ENCODE measurements at regions not wholly inside any gene's neighbourhood (a gene's known extent, or its start where the extent isn't known, plus 50 kb on each side); places are given as distances from the start of the nearest gene placed in this dataset.

GRCh38 chr6:130671577-130671976 is 155.6 kb upstream of the SMLR1 start:
- Histone ChIP-seq H3K9ac (ENCODE audit: low read length) (no peak overlapping the region), H3K4me3 (ENCODE audit: low read depth, low read length) (no peak overlapping the region), H3K4me1 (ENCODE audit: control insufficient read depth, insufficient read depth, low read length) (no peaks in the 10 kb centered on the region), H3K9me3 (ENCODE audit: control insufficient read depth, insufficient read depth, low read depth, low read length) (no peaks in the 10 kb centered on the region), H3K27ac (ENCODE audit: low read depth, low read length) (no peak overlapping the region), H3K27me3 (ENCODE audit: control insufficient read depth, insufficient read depth, low read length) (no peaks in the 10 kb centered on the region), H3K36me3 (ENCODE audit: control insufficient read depth, insufficient read depth, low read length) (no peaks in the 10 kb centered on the region)

DNA sequence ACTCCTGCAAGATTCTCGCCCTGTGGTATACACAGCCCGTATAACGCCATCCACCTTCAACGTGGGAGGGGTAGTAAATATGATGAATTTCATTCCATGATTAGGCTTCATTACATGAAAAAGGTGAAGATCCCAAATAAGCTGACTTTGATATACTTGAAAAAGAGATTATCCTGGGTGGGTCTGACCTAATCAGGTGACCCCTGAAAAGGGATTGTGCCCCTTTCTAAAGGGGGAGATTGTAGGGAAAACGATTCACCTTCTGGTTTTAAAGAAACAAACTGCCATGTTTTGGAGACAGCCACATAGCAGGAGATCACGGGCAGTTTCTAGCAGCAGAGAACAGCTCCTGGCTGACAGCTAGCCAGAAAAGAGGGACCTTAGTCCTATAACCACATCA is 155.1 kb upstream of the SMLR1 start:
- H3K4me1 ChIP-seq (ENCODE audit: control insufficient read depth, insufficient read depth, low read length), result no peaks in the 10 kb centered on the region
- no peak overlapping the region for H3K4me3 ChIP-seq (ENCODE audit: low read depth, low read length)
- H3K9ac ChIP-seq (ENCODE audit: low read length), result no peak overlapping the region
- no peaks in the 10 kb centered on the region for H3K9me3 ChIP-seq (ENCODE audit: control insufficient read depth, insufficient read depth, low read depth, low read length)
- no peak overlapping the region for H3K27ac ChIP-seq (ENCODE audit: low read depth, low read length)
- H3K27me3 ChIP-seq (ENCODE audit: control insufficient read depth, insufficient read depth, low read length), result no peaks in the 10 kb centered on the region
- no peaks in the 10 kb centered on the region for H3K36me3 ChIP-seq (ENCODE audit: control insufficient read depth, insufficient read depth, low read length)

GRCh38 chr6:130674604-130675003 is 152.6 kb upstream of the SMLR1 start:
- H3K4me1 ChIP-seq (ENCODE audit: control insufficient read depth, insufficient read depth, low read length), result no peaks in the 10 kb centered on the region
- no peak overlapping the region for H3K9ac ChIP-seq (ENCODE audit: low read length)
- no peaks in the 10 kb centered on the region for H3K9me3 ChIP-seq (ENCODE audit: control insufficient read depth, insufficient read depth, low read depth, low read length)
- no peak overlapping the region for H3K4me3 ChIP-seq (ENCODE audit: low read depth, low read length)
- no peaks in the 10 kb centered on the region for H3K36me3 ChIP-seq (ENCODE audit: control insufficient read depth, insufficient read depth, low read length)
- H3K27ac ChIP-seq (ENCODE audit: low read depth, low read length), result no peak overlapping the region
- H3K27me3 ChIP-seq (ENCODE audit: control insufficient read depth, insufficient read depth, low read length), result no peaks in the 10 kb centered on the region

GRCh38 chr6:130675072-130675471 is 152.1 kb upstream of the SMLR1 start:
- Histone ChIP-seq H3K4me1 (ENCODE audit: control insufficient read depth, insufficient read depth, low read length) (no peaks in the 10 kb centered on the region), H3K27ac (ENCODE audit: low read depth, low read length) (no peak overlapping the region), H3K9me3 (ENCODE audit: control insufficient read depth, insufficient read depth, low read depth, low read length) (no peaks in the 10 kb centered on the region), H3K36me3 (ENCODE audit: control insufficient read depth, insufficient read depth, low read length) (no peaks in the 10 kb centered on the region), H3K4me3 (ENCODE audit: low read depth, low read length) (no peak overlapping the region), H3K9ac (ENCODE audit: low read length) (no peak overlapping the region), H3K27me3 (ENCODE audit: control insufficient read depth, insufficient read depth, low read length) (no peaks in the 10 kb centered on the region)

DNA sequence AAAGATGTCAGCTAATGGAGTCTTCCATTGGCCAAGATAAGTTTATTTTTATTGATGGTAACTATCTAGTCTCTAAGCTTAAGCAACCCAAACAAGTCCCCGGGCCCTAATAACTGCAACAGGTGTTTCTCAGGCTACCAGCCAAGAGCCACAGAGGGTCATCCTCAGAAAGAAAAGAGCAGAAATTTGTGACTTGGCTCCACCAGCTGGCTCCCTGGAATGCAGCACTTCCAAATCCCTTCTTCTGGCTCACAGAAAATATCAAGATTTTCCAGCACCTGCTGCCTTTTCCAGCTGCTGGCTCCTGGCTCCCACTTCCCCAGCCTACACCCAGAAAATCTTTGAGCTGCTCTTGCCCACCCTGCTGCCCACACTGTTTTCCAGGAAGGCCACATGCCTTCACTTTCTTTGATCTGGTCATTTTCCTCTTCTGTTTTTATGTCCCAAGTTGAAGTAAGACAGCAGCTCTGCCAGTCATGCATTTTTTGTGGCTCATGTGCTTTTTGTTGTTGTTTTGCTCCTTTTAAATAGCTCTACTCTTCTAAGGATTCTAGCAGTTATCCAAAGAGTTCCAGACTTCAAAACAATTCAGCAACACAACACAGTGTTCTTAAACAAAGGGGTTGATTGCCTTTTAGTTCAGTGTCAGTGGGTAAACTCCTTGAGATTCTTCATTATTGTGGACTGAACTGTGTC is 151.0 kb upstream of the SMLR1 start:
- Histone ChIP-seq H3K27ac (ENCODE audit: low read depth, low read length) (no peak overlapping the region), H3K9ac (ENCODE audit: low read length) (no peak overlapping the region), H3K36me3 (ENCODE audit: control insufficient read depth, insufficient read depth, low read length) (no peaks in the 10 kb centered on the region), H3K9me3 (ENCODE audit: control insufficient read depth, insufficient read depth, low read depth, low read length) (no peaks in the 10 kb centered on the region), H3K4me3 (ENCODE audit: low read depth, low read length) (no peak overlapping the region), H3K4me1 (ENCODE audit: control insufficient read depth, insufficient read depth, low read length) (no peaks in the 10 kb centered on the region), H3K27me3 (ENCODE audit: control insufficient read depth, insufficient read depth, low read length) (no peaks in the 10 kb centered on the region)

- Histone ChIP-seq H3K27ac (ENCODE audit: low read depth, low read length) (no peak overlapping the region), H3K4me1 (ENCODE audit: control insufficient read depth, insufficient read depth, low read length) (no peaks in the 10 kb centered on the region), H3K27me3 (ENCODE audit: control insufficient read depth, insufficient read depth, low read length) (no peaks in the 10 kb centered on the region), H3K4me3 (ENCODE audit: low read depth, low read length) (no peak overlapping the region), H3K36me3 (ENCODE audit: control insufficient read depth, insufficient read depth, low read length) (no peaks in the 10 kb centered on the region), H3K9me3 (ENCODE audit: control insufficient read depth, insufficient read depth, low read depth, low read length) (no peaks in the 10 kb centered on the region), H3K9ac (ENCODE audit: low read length) (no peak overlapping the region)
These were observed 150.4 kb upstream of the SMLR1 start for GRCh38 chr6:130676773-130677144.

GRCh38 chr6:130677312-130677711 is 149.9 kb upstream of the SMLR1 start:
- H3K4me1 ChIP-seq (ENCODE audit: control insufficient read depth, insufficient read depth, low read length), result no peaks in the 10 kb centered on the region
- H3K4me3 ChIP-seq (ENCODE audit: low read depth, low read length), result no peak overlapping the region
- no peaks in the 10 kb centered on the region for H3K27me3 ChIP-seq (ENCODE audit: control insufficient read depth, insufficient read depth, low read length)
- H3K27ac ChIP-seq (ENCODE audit: low read depth, low read length), result no peak overlapping the region
- no peaks in the 10 kb centered on the region for H3K9me3 ChIP-seq (ENCODE audit: control insufficient read depth, insufficient read depth, low read depth, low read length)
- no peak overlapping the region for H3K9ac ChIP-seq (ENCODE audit: low read length)
- no peaks in the 10 kb centered on the region for H3K36me3 ChIP-seq (ENCODE audit: control insufficient read depth, insufficient read depth, low read length)

- Histone ChIP-seq H3K9me3 (ENCODE audit: control insufficient read depth, insufficient read depth, low read depth, low read length) (no peaks in the 10 kb centered on the region), H3K4me3 (ENCODE audit: low read depth, low read length) (no peak overlapping the region), H3K9ac (ENCODE audit: low read length) (no peak overlapping the region), H3K27ac (ENCODE audit: low read depth, low read length) (no peak overlapping the region), H3K36me3 (ENCODE audit: control insufficient read depth, insufficient read depth, low read length) (no peaks in the 10 kb centered on the region), H3K27me3 (ENCODE audit: control insufficient read depth, insufficient read depth, low read length) (no peaks in the 10 kb centered on the region), H3K4me1 (ENCODE audit: control insufficient read depth, insufficient read depth, low read length) (no peaks in the 10 kb centered on the region)
These were observed 149.4 kb upstream of the SMLR1 start for GRCh38 chr6:130677766-130678165.

GRCh38 chr6:130679684-130680083 is 147.5 kb upstream of the SMLR1 start:
- Histone ChIP-seq H3K4me3 (ENCODE audit: low read depth, low read length) (no peak overlapping the region), H3K9ac (ENCODE audit: low read length) (no peak overlapping the region), H3K27ac (ENCODE audit: low read depth, low read length) (no peak overlapping the region), H3K9me3 (ENCODE audit: control insufficient read depth, insufficient read depth, low read depth, low read length) (no peaks in the 10 kb centered on the region), H3K27me3 (ENCODE audit: control insufficient read depth, insufficient read depth, low read length) (no peaks in the 10 kb centered on the region), H3K36me3 (ENCODE audit: control insufficient read depth, insufficient read depth, low read length) (no peaks in the 10 kb centered on the region), H3K4me1 (ENCODE audit: control insufficient read depth, insufficient read depth, low read length) (no peaks in the 10 kb centered on the region)

- Histone ChIP-seq H3K27me3 (ENCODE audit: control insufficient read depth, insufficient read depth, low read length) (no peaks in the 10 kb centered on the region), H3K9me3 (ENCODE audit: control insufficient read depth, insufficient read depth, low read depth, low read length) (no peaks in the 10 kb centered on the region), H3K27ac (ENCODE audit: low read depth, low read length) (no peak overlapping the region), H3K4me1 (ENCODE audit: control insufficient read depth, insufficient read depth, low read length) (no peaks in the 10 kb centered on the region), H3K36me3 (ENCODE audit: control insufficient read depth, insufficient read depth, low read length) (no peaks in the 10 kb centered on the region), H3K9ac (ENCODE audit: low read length) (no peak overlapping the region), H3K4me3 (ENCODE audit: low read depth, low read length) (no peak overlapping the region)
These were observed 147.1 kb upstream of the SMLR1 start for GRCh38 chr6:130680116-130680515.

DNA sequence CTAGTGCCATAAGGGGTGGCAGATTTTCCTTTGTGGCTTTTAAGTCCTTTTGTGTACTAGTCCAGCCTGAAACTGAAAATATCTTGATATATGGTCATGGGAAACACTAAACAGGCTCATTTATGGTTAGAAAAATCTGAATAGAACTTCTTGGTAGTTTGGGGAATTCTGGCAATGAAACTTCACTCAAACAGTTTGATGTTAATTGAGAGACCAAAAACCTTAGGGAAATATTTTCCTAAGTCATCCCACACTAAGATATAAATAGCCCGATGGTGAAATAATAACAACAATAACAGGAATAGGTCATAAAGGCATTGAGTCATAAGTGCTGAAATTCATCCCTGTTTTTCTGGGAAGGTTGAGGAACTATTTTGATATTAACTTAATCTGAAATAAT is 146.2 kb upstream of the SMLR1 start:
- Histone ChIP-seq H3K36me3 (ENCODE audit: control insufficient read depth, insufficient read depth, low read length) (no peaks in the 10 kb centered on the region), H3K9me3 (ENCODE audit: control insufficient read depth, insufficient read depth, low read depth, low read length) (no peaks in the 10 kb centered on the region), H3K27me3 (ENCODE audit: control insufficient read depth, insufficient read depth, low read length) (no peaks in the 10 kb centered on the region), H3K4me1 (ENCODE audit: control insufficient read depth, insufficient read depth, low read length) (no peaks in the 10 kb centered on the region), H3K4me3 (ENCODE audit: low read depth, low read length) (no peak overlapping the region), H3K9ac (ENCODE audit: low read length) (no peak overlapping the region), H3K27ac (ENCODE audit: low read depth, low read length) (no peak overlapping the region)

DNA sequence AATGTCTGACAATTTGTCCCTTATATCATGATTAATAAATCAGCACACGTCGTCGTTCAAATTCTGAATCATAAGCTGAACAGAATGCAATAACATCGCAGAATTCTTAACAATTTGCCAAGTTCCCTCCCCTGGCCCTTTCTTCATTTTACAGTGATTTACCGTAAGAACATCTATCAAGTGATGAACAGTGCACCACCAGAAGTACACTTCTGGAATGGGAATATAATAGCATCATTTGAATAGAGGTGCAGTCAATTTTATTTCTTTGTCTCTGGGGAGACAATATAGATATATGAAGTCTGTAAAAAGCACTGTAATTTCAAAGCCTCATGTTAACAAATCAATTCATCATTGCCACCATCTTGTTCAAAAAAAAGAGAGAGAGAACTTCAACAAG is 145.1 kb upstream of the SMLR1 start:
- Histone ChIP-seq H3K4me1 (ENCODE audit: control insufficient read depth, insufficient read depth, low read length) (no peaks in the 10 kb centered on the region), H3K4me3 (ENCODE audit: low read depth, low read length) (no peak overlapping the region), H3K9me3 (ENCODE audit: control insufficient read depth, insufficient read depth, low read depth, low read length) (no peaks in the 10 kb centered on the region), H3K9ac (ENCODE audit: low read length) (no peak overlapping the region), H3K36me3 (ENCODE audit: control insufficient read depth, insufficient read depth, low read length) (no peaks in the 10 kb centered on the region), H3K27ac (ENCODE audit: low read depth, low read length) (no peak overlapping the region), H3K27me3 (ENCODE audit: control insufficient read depth, insufficient read depth, low read length) (no peaks in the 10 kb centered on the region)

Data from HUES6 (cell line).